ENCODE measurements at regions not wholly inside any gene's neighbourhood (a gene's known extent, or its start where the extent isn't known, plus 50 kb on each side); places are given as distances from the start of the nearest gene placed in this dataset.

DNA sequence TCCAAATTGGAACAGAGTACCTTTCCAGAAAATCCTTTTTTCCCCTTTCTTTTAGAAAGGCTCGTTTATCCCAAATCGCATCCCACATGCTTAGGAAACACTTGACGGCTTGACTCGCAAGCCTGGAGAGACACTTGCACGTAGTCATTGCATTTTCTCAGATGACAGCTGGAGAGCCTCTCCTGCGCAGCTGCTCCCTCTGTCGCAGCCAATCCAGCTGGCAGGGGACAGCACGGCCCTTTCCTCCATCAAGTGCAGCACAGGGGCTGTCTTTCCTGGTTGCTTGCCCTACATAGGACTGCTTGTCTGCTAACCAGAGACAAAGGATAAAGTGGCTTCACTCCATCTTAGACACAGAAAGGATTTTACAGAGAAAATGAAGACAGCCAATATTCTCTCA is 77.6 kb upstream of the RGS17 start:
- CTCF ChIA-PET = no interaction called here
- TF ChIP-seq CTBP1 (IDR thresholded peaks at IDR 0.05; ENCODE audit: borderline replicate concordance) (no peak), FOXK2 (IDR thresholded peaks at IDR 0.05) (no peak), BHLHE40 (IDR thresholded peaks at IDR 0.05; ENCODE audit: borderline replicate concordance) (no peak), ZNF384 (IDR thresholded peaks at IDR 0.05) (no peak), NFRKB (IDR thresholded peaks at IDR 0.05) (no peak), SUZ12 (IDR thresholded peaks at IDR 0.05) (no peak), HDGF (IDR thresholded peaks at IDR 0.05; ENCODE audit: borderline replicate concordance) (no peak), LEF1 (IDR thresholded peaks at IDR 0.05; ENCODE audit: borderline replicate concordance) (no peak), SP1 (IDR thresholded peaks at IDR 0.05) (no peak), ARNT (IDR thresholded peaks at IDR 0.05) (no peak)
- TF ChIP-seq, protein P1, sequence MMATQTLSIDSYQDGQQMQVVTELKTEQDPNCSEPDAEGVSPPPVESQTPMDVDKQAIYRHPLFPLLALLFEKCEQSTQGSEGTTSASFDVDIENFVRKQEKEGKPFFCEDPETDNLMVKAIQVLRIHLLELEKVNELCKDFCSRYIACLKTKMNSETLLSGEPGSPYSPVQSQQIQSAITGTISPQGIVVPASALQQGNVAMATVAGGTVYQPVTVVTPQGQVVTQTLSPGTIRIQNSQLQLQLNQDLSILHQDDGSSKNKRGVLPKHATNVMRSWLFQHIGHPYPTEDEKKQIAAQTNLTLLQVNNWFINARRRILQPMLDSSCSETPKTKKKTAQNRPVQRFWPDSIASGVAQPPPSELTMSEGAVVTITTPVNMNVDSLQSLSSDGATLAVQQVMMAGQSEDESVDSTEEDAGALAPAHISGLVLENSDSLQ (IDR thresholded peaks at IDR 0.05) = no peak
- no peak for DNase-seq (ENCODE audit: extremely low spot score)
- POLR2A ChIA-PET = no interaction called here

DNA sequence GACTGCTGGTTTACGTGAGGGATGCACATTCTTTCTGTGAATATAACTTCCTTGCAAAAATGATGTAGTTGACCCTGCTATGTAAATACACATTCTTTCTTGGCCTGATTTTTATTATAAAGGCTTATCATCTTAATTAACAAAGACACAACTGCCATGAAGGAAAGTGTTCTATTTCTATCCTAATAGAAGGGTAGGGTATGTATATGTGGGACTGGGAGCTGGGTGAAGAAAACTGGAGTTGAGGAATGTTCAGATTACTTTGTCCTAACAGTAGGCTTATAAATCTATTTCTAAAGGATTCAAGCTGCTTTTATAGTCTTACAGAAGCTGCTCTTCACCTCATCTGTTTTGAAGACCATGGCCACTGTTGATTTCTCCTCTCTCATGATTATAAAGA is 76.5 kb upstream of the RGS17 start:
- TF ChIP-seq ARNT (IDR thresholded peaks at IDR 0.05) (no peak), BHLHE40 (IDR thresholded peaks at IDR 0.05; ENCODE audit: borderline replicate concordance) (no peak)
- POLR2A ChIA-PET = no interaction called here
- CTCF ChIA-PET = no interaction called here
- no peak for DNase-seq (ENCODE audit: extremely low spot score)

DNA sequence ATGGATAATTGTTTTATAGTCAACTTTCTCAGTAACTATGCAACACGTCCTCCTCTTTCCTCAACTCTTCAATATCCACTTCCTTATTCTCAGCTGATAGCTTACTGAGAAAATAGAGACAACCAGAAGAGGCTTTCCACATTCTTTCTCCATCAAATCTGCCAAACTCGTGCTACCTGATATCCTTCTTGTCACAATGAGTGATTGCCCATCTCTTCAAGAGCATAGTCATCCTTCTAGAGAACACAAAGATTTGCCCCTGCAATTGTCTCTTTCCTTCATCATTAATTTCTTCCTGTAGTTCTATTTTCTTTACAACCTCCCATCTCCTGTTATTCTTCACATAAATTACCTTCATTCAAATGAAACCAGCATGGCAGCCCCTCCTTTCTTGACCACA is 75.9 kb upstream of the RGS17 start:
- CTCF ChIA-PET = no interaction called here
- POLR2A ChIA-PET = no interaction called here
- DNase-seq (ENCODE audit: extremely low spot score) = no peak
- TF ChIP-seq NFRKB (IDR thresholded peaks at IDR 0.05) = no peak

DNA sequence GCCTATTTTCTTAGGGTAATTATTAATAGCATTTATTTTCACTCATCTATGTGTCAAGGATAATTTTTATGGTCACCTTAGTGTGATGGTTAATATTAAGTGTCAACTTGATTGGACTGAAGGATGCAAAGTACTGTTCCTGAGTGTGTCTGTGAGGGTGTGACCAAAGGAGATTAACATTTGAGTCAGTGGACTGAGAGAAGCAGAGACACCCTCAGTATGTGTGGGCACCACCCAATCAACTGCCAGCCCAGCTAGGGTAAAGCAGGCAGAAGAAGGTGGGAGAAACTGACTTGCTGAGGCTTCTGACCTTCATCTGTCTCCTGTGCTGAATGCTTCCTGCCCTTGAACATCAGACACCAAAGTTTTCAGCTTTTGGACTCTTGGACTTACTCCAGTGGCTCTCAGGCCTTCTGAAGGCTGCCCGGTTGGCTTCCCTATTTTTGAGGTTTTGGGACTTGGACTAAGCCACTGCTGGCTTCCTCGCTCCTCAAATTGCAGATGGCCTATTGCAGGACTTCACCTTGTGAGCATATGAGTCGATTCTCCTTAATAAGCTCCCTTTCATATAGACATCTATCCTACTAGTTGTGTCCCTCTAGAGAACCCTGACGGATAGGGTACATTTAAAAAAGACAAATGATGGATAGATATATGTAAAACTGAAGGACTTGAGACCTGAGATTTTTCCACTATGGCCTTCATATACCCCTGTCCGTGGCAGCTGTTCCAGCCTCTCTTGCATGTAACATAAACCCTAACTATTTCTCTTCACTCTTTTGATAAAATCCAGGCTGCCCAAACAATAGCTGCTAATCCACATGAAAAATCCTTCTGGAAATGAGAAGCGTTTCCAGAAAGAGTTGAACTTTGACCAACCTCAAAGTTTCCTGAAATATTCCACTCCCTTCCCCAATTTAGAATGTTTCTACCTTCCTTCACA is 62.1 kb upstream of the RGS17 start:
- ChIA-PET POLR2A (no interaction called here), CTCF (no interaction called here)
- no peak for DNase-seq (ENCODE audit: extremely low spot score)
- TF ChIP-seq ARNT (IDR thresholded peaks at IDR 0.05) (no peak), ZNF384 (IDR thresholded peaks at IDR 0.05) (no peak), FOXM1 (IDR thresholded peaks at IDR 0.05; ENCODE audit: borderline replicate concordance) (no peak), ELF4 (IDR thresholded peaks at IDR 0.05) (no peak), FOXK2 (IDR thresholded peaks at IDR 0.05) (no peak), L3MBTL2 (conservative IDR thresholded peaks at IDR 0.05) (no peak), LEF1 (IDR thresholded peaks at IDR 0.05; ENCODE audit: borderline replicate concordance) (no peak), SUZ12 (IDR thresholded peaks at IDR 0.05) (no peak), TARDBP (IDR thresholded peaks at IDR 0.05) (no peak), BHLHE40 (IDR thresholded peaks at IDR 0.05; ENCODE audit: borderline replicate concordance) (no peak), HDGF (IDR thresholded peaks at IDR 0.05; ENCODE audit: borderline replicate concordance) (no peak), NFRKB (IDR thresholded peaks at IDR 0.05) (no peak), FOXA1 (IDR thresholded peaks at IDR 0.05) (no peak), SP1 (IDR thresholded peaks at IDR 0.05) (no peak), CTBP1 (IDR thresholded peaks at IDR 0.05; ENCODE audit: borderline replicate concordance) (no peak)
- TF ChIP-seq, protein P1 (IDR thresholded peaks at IDR 0.05) = no peak

DNA sequence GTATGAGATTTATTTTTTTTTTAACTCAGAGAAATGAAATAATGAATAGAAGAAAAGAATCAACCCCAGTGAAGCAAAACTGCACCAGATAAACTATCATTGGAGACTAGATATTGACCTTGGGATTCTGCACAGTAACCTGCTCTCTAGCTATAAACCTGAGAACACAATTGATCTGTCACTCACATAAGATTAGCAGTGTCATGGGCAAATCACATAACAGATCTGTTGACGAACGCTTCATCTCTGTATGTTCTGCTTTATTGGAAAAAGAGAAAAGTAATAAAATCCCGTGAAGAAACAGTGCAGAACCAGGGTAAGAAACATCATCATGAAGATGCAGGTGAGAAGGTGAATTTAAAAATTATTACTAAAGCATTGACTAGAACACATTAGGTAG is 52.8 kb upstream of the RGS17 start:
- CTCF ChIA-PET = no interaction called here
- POLR2A ChIA-PET = no interaction called here
- no peak for DNase-seq (ENCODE audit: extremely low spot score)
- TF ChIP-seq SP1 (IDR thresholded peaks at IDR 0.05) = no peak
- TF ChIP-seq, protein P1 (IDR thresholded peaks at IDR 0.05) = peak; percentile 59

All from HEK293T (cell line).